Fibroblast of villous mesenchyme (primary cell): ENCODE measurements at regions not wholly inside any gene's neighbourhood (a gene's known extent, or its start where the extent isn't known, plus 50 kb on each side); places are given as distances from the start of the nearest gene placed in this dataset. TPM values are rescaled to one million over a fixed set of nuclear protein-coding genes. Genes with fewer than 3 reads are reported as not detected.
A peak's percentile ranks its signal among the peaks of the same experiment; 100 is the strongest.

ENCODE experiments used
- DNase-seq: peaks from one replicate; pipeline ENCODE4 v3.0.0-alpha.2; 2010; ENCODE audit warnings: low read depth
- H3K4me3 ChIP-seq: 2 replicates; pipeline ENCODE4 v1.5.1; 2011; ENCODE audit warnings: low read depth, mild to moderate bottlenecking, low read length
- small RNA-seq: library from RNA; depleted of rRNA; stranded (forward); fragments of <200 nt; gene quantifications from one replicate; pipeline ENCODE3, GENCODE V24; 2012
- TF ChIP-seq, protein P1 (sequence below): IDR thresholded peaks from 2 replicates; pipeline ENCODE4 v1.5.1; 2012; ENCODE audit warnings: low read depth, mild to moderate bottlenecking, low read length; ENCODE audit not compliant: insufficient read depth

DNA sequence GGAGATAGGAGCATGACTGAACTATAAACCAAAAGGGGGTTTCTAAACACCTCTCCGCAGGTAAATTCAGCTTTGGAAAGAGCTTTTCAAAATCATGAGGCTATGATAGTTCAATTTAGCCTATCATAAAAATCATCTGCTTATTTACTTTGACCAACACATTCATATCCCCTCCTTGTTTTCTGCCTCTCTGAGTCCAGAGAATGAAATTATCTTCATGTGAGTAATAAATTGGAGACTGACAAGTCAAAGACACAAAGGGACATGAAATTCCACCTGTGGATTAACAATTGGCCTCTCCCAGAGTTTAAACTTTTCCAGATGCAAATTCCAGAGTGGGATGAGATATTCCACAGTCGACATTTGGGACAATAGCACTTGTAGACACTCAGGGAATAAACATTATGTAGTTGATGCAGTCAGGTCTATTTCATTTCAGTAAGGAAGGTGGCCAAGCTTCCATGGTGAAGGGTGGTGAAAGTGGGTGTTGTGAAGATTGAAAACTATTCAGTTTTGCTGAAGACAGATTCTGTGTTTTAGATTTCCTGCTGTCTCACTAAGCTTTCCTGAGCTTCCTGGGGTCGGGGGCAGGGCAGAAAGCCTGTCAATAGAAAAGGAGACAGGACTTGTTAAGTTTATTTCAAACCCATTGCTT lies 84.7 kb downstream of the CDC42EP3 start:
- TF ChIP-seq, protein P1, sequence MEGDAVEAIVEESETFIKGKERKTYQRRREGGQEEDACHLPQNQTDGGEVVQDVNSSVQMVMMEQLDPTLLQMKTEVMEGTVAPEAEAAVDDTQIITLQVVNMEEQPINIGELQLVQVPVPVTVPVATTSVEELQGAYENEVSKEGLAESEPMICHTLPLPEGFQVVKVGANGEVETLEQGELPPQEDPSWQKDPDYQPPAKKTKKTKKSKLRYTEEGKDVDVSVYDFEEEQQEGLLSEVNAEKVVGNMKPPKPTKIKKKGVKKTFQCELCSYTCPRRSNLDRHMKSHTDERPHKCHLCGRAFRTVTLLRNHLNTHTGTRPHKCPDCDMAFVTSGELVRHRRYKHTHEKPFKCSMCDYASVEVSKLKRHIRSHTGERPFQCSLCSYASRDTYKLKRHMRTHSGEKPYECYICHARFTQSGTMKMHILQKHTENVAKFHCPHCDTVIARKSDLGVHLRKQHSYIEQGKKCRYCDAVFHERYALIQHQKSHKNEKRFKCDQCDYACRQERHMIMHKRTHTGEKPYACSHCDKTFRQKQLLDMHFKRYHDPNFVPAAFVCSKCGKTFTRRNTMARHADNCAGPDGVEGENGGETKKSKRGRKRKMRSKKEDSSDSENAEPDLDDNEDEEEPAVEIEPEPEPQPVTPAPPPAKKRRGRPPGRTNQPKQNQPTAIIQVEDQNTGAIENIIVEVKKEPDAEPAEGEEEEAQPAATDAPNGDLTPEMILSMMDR = no peak
- H3K4me3 ChIP-seq = no peak overlapping the region
- DNase-seq = no peak

DNA sequence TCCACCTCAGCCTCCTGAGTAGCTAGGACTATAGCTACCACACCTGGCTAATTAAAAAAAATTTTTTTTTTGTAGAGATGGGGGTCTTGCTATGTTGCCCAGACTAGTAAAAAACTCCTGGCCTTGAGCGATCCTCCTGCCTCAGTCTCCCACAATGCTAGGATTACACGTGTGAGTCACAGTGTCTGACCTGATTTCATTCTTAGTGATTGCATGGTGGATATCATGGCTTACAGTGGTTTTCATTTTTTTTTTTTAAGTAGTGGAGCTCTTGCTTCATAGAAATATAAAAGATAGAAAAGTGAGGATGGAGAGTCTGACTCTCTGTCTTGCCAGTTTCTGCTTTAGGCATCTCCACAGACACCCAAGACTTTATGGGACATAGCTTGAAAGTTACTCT lies 83.6 kb downstream of the CDC42EP3 start:
- TF ChIP-seq, protein P1 = no peak
- H3K4me3 ChIP-seq = no peak overlapping the region
- no peak for DNase-seq

DNA sequence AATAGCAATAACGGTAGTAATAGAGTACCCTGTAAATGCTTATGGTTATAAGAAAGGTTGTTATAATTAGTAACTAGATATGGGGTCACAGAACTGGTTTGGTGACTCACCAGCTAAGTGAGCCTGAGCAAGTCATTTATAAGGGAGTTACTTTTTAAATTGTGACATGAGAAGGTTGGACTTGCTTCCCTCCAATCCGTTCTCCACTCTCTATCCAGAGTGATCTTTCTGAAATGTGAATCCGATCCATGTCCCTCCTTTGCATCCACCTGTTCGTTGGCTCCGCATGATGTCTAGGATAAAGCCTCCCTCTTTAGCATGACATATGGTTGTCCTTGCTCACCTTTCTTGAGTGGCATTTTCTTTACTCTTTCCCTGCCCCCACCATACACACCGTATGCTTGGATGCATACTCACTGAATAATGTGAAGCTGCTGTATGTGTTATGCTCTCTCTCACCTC lies 83.1 kb downstream of the CDC42EP3 start:
- TF ChIP-seq, protein P1 = no peak
- H3K4me3 ChIP-seq = no peak overlapping the region
- DNase-seq = no peak

DNA sequence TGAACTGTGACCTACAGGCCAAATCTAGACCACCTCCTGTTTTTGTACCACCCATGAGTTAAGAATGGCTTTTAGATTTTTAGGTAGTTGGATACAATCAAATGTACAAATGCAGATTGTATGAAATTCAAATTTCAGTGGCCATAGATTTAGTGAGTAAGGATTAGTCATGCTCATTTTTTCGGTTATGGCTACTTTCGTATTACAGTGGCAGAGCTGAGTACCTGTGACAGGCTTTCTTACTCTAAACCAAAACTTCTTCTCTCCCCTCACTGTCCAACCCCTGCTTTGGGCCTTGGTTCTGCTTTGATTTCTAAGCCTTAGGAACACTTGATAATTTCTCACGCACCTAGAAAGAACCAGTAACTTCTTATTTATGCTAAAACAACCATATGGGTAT lies 82.1 kb downstream of the CDC42EP3 start:
- DNase-seq = no peak
- TF ChIP-seq, protein P1 = no peak
- H3K4me3 ChIP-seq = no peak overlapping the region

DNA sequence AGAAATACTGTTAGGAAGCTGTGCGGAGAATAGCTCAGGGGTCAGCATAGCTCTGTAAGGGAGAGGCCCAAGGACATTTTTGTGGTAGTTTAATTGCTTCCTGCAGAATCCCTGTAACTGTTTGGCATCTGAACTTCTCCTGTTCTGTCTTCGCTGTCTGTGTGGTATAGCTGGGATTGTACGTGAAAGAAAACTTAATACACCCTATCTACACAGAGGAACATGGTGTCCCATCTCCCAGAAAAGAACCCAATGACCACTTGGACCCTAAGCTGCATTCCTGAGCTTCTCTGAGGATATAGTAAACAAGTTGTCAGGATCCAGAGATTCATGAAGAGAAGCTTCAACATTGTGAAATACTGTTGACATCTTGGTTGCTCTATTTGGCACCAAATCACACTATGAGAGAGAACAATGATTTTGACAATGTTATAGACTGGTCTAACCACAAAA lies 81.3 kb downstream of the CDC42EP3 start:
- H3K4me3 ChIP-seq = no peak overlapping the region
- DNase-seq = peak; percentile 98
- TF ChIP-seq, protein P1 = no peak

Small RNA genes lying in the stretch of these regions (small RNA-seq; reads per million reads assigned to genes)
- not detected for gene RNU6-1116P
